ENCODE measurements at regions not wholly inside any gene's neighbourhood (a gene's known extent, or its start where the extent isn't known, plus 50 kb on each side); places are given as distances from the start of the nearest gene placed in this dataset.

GRCh38 chr4:29262986-29263385, 1457.2 kb upstream of the PCDH7 start:
- no peak for TF ChIP-seq CTCF (IDR thresholded peaks at IDR 0.05)
- TF ChIP-seq POLR2A (IDR thresholded peaks at IDR 0.05) = no peak

All from lower leg skin (tissue), 3 donors.